Suprapubic skin (tissue), 4 donors: ENCODE measurements at regions not wholly inside any gene's neighbourhood (a gene's known extent, or its start where the extent isn't known, plus 50 kb on each side); places are given as distances from the start of the nearest gene placed in this dataset.

Source experiments
- DNase-seq, 2 donors: peaks; one replicate each; pipeline ENCODE4 v3.0.0-alpha.2; 2019; ENCODE audit warnings: low spot score in 2 of 2
- H3K27ac ChIP-seq: fragments of 200-600 bp; sonication (generic); one replicate; pipeline ENCODE4 v1.5.1; 2019
- H3K27me3 ChIP-seq: fragments of 200-600 bp; sonication (generic); one replicate; pipeline ENCODE4 v1.5.1; 2019
- H3K36me3 ChIP-seq: fragments of 200-600 bp; sonication (generic); one replicate; pipeline ENCODE4 v1.5.1; 2019
- H3K4me1 ChIP-seq: fragments of 200-600 bp; sonication (generic); one replicate; pipeline ENCODE4 v1.5.1; 2019
- H3K4me3 ChIP-seq: fragments of 200-600 bp; sonication (generic); one replicate; pipeline ENCODE4 v1.5.1; 2019; ENCODE audit warnings: mild to moderate bottlenecking
- H3K9me3 ChIP-seq: fragments of 200-600 bp; sonication (generic); one replicate; pipeline ENCODE4 v1.5.1; 2019
- CTCF ChIP-seq, 2 donors: fragments of 200-600 bp in 1 of 2; fragments of 450-650 bp in 1 of 2; sonication (generic) in 1 of 2; IDR thresholded peaks; one replicate each; pipeline ENCODE4 v1.5.1; 2016 to 2019; ENCODE audit warnings: antibody characterized with exemption in 2 of 2, mild to moderate bottlenecking in 1 of 2, moderate library complexity in 1 of 2
- EP300 ChIP-seq: sonication (generic); formaldehyde crosslinking; IDR thresholded peaks from one replicate; pipeline ENCODE4 v1.6.1; 2017; ENCODE audit warnings: antibody characterized with exemption
- POLR2A ChIP-seq, 2 donors: fragments of 450-650 bp; IDR thresholded peaks; one replicate each; pipeline ENCODE4 v1.6.1; 2017; ENCODE audit warnings: antibody characterized with exemption in 2 of 2, mild to moderate bottlenecking in 2 of 2, moderate library complexity in 2 of 2
- POLR2AphosphoS5 ChIP-seq, 3 donors: sonication (generic); formaldehyde crosslinking; IDR thresholded peaks; one replicate each; pipeline ENCODE4 v1.6.1; 2017; ENCODE audit warnings: antibody characterized with exemption in 3 of 3
- WGBS: methylation state at CpG from one replicate; pipeline ENCODE4 v1.1.5; 2018; 5-methylcytosine and 5-hydroxymethylcytosine counted together

GRCh38 chr2:150989969-150990368 is 271.7 kb downstream of the RBM43 start:
- Histone ChIP-seq H3K4me1 (peaks cover 4% of the 10 kb centered on the region), H3K27ac (no peak overlapping the region), H3K4me3 (no peak overlapping the region), H3K36me3 (no peaks in the 10 kb centered on the region), H3K27me3 (no peaks in the 10 kb centered on the region), H3K9me3 (peaks cover 11% of the 10 kb centered on the region)
- TF ChIP-seq POLR2A (IDR thresholded peaks at IDR 0.05) (no peak), EP300 (no peak), CTCF (IDR thresholded peaks at IDR 0.05) (no peak), POLR2AphosphoS5 (IDR thresholded peaks at IDR 0.05) (no peak)
- no peak for DNase-seq
- 79% methylated on average over 1 of the region's 1 CpG for WGBS

- no peak for DNase-seq
- H3K9me3 ChIP-seq = peaks cover 10% of the 10 kb centered on the region
- no peaks in the 10 kb centered on the region for H3K36me3 ChIP-seq
- no peaks in the 10 kb centered on the region for H3K27me3 ChIP-seq
- H3K27ac ChIP-seq = no peak overlapping the region
- TF ChIP-seq EP300 = no peak
- TF ChIP-seq CTCF (IDR thresholded peaks at IDR 0.05) = no peak
- no peak for TF ChIP-seq POLR2AphosphoS5 (IDR thresholded peaks at IDR 0.05)
- no peak for TF ChIP-seq POLR2A (IDR thresholded peaks at IDR 0.05)
- no peak overlapping the region for H3K4me3 ChIP-seq
- H3K4me1 ChIP-seq = peaks cover 11% of the 10 kb centered on the region
Observed at GRCh38 chr2:150985741-150986140, 275.9 kb downstream of the RBM43 start.

- Histone ChIP-seq H3K27me3 (no peaks in the 10 kb centered on the region), H3K9me3 (no peaks in the 10 kb centered on the region), H3K36me3 (no peaks in the 10 kb centered on the region), H3K27ac (no peak overlapping the region), H3K4me3 (no peak overlapping the region), H3K4me1 (peaks cover 11% of the 10 kb centered on the region)
- DNase-seq = no peak
- TF ChIP-seq POLR2AphosphoS5 (IDR thresholded peaks at IDR 0.05) (no peak), CTCF (IDR thresholded peaks at IDR 0.05) (no peak), EP300 (no peak), POLR2A (IDR thresholded peaks at IDR 0.05) (no peak)
- 65% methylated on average over 1 of the region's 1 CpG for whole genome bisulfite sequencing
Observed at GRCh38 chr2:150983314-150983897, 278.3 kb downstream of the RBM43 start.

- DNase-seq = no peak
- 63% methylated on average over 2 of the region's 2 CpGs for WGBS
Observed at GRCh38 chr2:150981826-150982225, 279.8 kb downstream of the RBM43 start.

GRCh38 chr2:150978053-150978452 is 283.6 kb downstream of the RBM43 start:
- no peak overlapping the region for H3K27ac ChIP-seq
- no peaks in the 10 kb centered on the region for H3K9me3 ChIP-seq
- no peaks in the 10 kb centered on the region for H3K27me3 ChIP-seq
- no peak overlapping the region for H3K4me3 ChIP-seq
- H3K36me3 ChIP-seq = no peaks in the 10 kb centered on the region
- H3K4me1 ChIP-seq = peaks cover under 1% of the 10 kb centered on the region
- DNase-seq = no peak
- 66% methylated on average over 3 of the region's 3 CpGs for WGBS
- no peak for TF ChIP-seq POLR2A (IDR thresholded peaks at IDR 0.05)
- no peak for TF ChIP-seq POLR2AphosphoS5 (IDR thresholded peaks at IDR 0.05)
- TF ChIP-seq CTCF (IDR thresholded peaks at IDR 0.05) = no peak
- no peak for TF ChIP-seq EP300

More at GRCh38 chr2:150981826-150982225, 279.8 kb downstream of the RBM43 start:
- Histone ChIP-seq H3K36me3 (no peaks in the 10 kb centered on the region), H3K9me3 (no peaks in the 10 kb centered on the region), H3K27ac (no peak overlapping the region), H3K4me1 (peaks cover 11% of the 10 kb centered on the region), H3K4me3 (no peak overlapping the region), H3K27me3 (no peaks in the 10 kb centered on the region)
- no peak for TF ChIP-seq POLR2AphosphoS5 (IDR thresholded peaks at IDR 0.05)
- no peak for TF ChIP-seq EP300
- TF ChIP-seq POLR2A (IDR thresholded peaks at IDR 0.05) = no peak
- TF ChIP-seq CTCF (IDR thresholded peaks at IDR 0.05) = no peak
